Type B pancreatic cell (in vitro differentiated cells): ENCODE measurements at regions not wholly inside any gene's neighbourhood (a gene's known extent, or its start where the extent isn't known, plus 50 kb on each side); places are given as distances from the start of the nearest gene placed in this dataset.

Source experiments
- DNase-seq: peaks from one replicate; pipeline ENCODE4 v3.0.0; 2021; ENCODE audit warnings: mixed read lengths; ENCODE audit not compliant: unreplicated experiment; ENCODE audit errors: extremely low spot score
- H3K27ac Mint-ChIP-seq: 2 replicates; pipeline ENCODE4 v1.8.0; 2021; ENCODE audit warnings: mild to moderate bottlenecking, mixed read lengths
- H3K27me3 Mint-ChIP-seq: 2 replicates; pipeline ENCODE4 v1.8.0; 2021; ENCODE audit warnings: mixed read lengths
- H3K36me3 Mint-ChIP-seq: 2 replicates; pipeline ENCODE4 v1.8.0; 2021; ENCODE audit warnings: mixed read lengths
- H3K4me1 Mint-ChIP-seq: one replicate; pipeline ENCODE4 v1.8.0; 2021; ENCODE audit warnings: mixed read lengths; ENCODE audit not compliant: unreplicated experiment
- H3K4me3 Mint-ChIP-seq: 2 replicates; pipeline ENCODE4 v1.8.0; 2021; ENCODE audit warnings: mild to moderate bottlenecking, mixed read lengths
- H3K9me3 Mint-ChIP-seq: 2 replicates; pipeline ENCODE4 v1.8.0; 2021; ENCODE audit warnings: mixed read lengths
- CTCF ChIP-seq: fragments of 200-600 bp; sonication (generic); conservative IDR thresholded peaks from 2 replicates; pipeline ENCODE4 v1.5.0; 2021; ENCODE audit warnings: antibody characterized with exemption, mild to moderate bottlenecking

- H3K27ac Mint-ChIP-seq, result no peak overlapping the region
- no peaks in the 10 kb centered on the region for H3K4me1 Mint-ChIP-seq
- H3K4me3 Mint-ChIP-seq, result no peak overlapping the region
- no peaks in the 10 kb centered on the region for H3K36me3 Mint-ChIP-seq
- no peak for TF ChIP-seq CTCF
- no peak for DNase-seq
- H3K27me3 Mint-ChIP-seq, result no peaks in the 10 kb centered on the region
- H3K9me3 Mint-ChIP-seq, result peaks cover 5% of the 10 kb centered on the region
Measured at GRCh38 chr13:83752141-83752540, 130.1 kb downstream of the SLITRK1 start.

GRCh38 chr13:83740622-83741021 lies 141.7 kb downstream of the SLITRK1 start:
- no peak for TF ChIP-seq CTCF
- Mint-ChIP-seq H3K4me1 (no peaks in the 10 kb centered on the region), H3K27ac (no peak overlapping the region), H3K4me3 (no peak overlapping the region), H3K27me3 (no peaks in the 10 kb centered on the region), H3K9me3 (no peaks in the 10 kb centered on the region), H3K36me3 (no peaks in the 10 kb centered on the region)
- no peak for DNase-seq

GRCh38 chr13:83738407-83738806 lies 143.9 kb downstream of the SLITRK1 start:
- no peak overlapping the region for H3K4me3 Mint-ChIP-seq
- TF ChIP-seq CTCF, result no peak
- no peaks in the 10 kb centered on the region for H3K9me3 Mint-ChIP-seq
- no peak for DNase-seq
- H3K4me1 Mint-ChIP-seq, result no peaks in the 10 kb centered on the region
- no peaks in the 10 kb centered on the region for H3K36me3 Mint-ChIP-seq
- no peak overlapping the region for H3K27ac Mint-ChIP-seq
- H3K27me3 Mint-ChIP-seq, result no peaks in the 10 kb centered on the region

GRCh38 chr13:83733293-83733692 lies 149.0 kb downstream of the SLITRK1 start:
- no peak for DNase-seq
- Mint-ChIP-seq H3K36me3 (no peaks in the 10 kb centered on the region), H3K27ac (no peak overlapping the region), H3K27me3 (no peaks in the 10 kb centered on the region), H3K4me1 (no peaks in the 10 kb centered on the region), H3K9me3 (no peaks in the 10 kb centered on the region), H3K4me3 (no peak overlapping the region)
- TF ChIP-seq CTCF, result no peak

- H3K36me3 Mint-ChIP-seq, result no peaks in the 10 kb centered on the region
- H3K27me3 Mint-ChIP-seq, result no peaks in the 10 kb centered on the region
- TF ChIP-seq CTCF, result no peak
- no peak for DNase-seq
- H3K9me3 Mint-ChIP-seq, result no peaks in the 10 kb centered on the region
- no peak overlapping the region for H3K27ac Mint-ChIP-seq
- no peak overlapping the region for H3K4me3 Mint-ChIP-seq
- H3K4me1 Mint-ChIP-seq, result no peaks in the 10 kb centered on the region
Measured at GRCh38 chr13:83732755-83733154, 149.5 kb downstream of the SLITRK1 start.

- Mint-ChIP-seq H3K4me1 (no peaks in the 10 kb centered on the region), H3K27ac (no peak overlapping the region), H3K27me3 (no peaks in the 10 kb centered on the region), H3K9me3 (no peaks in the 10 kb centered on the region), H3K36me3 (no peaks in the 10 kb centered on the region), H3K4me3 (no peak overlapping the region)
- no peak for DNase-seq
- TF ChIP-seq CTCF, result no peak
Measured at GRCh38 chr13:83731113-83731512, 151.2 kb downstream of the SLITRK1 start.
